ENCODE measurements at regions not wholly inside any gene's neighbourhood (a gene's known extent, or its start where the extent isn't known, plus 50 kb on each side); places are given as distances from the start of the nearest gene placed in this dataset.

GRCh38 chr11:98398508-98398907 is 622.2 kb upstream of the CNTN5 start:
- intact Hi-C loops (cut with micrococcal nuclease) (no loop called here), in situ Hi-C loops (cut with MboI; ENCODE audit: low sequenced_read_pairs) (no loop called here), dilution Hi-C loops (cut with HindIII; ENCODE audit: low sequenced_read_pairs, unreplicated experiment) (no loop called here)
- Histone ChIP-seq H2BK15ac (ENCODE audit: low read depth, low read length) (no peak overlapping the region), H3K9me1 (ENCODE audit: insufficient read depth, low read length) (no peaks in the 10 kb centered on the region), H4K8ac (ENCODE audit: low read depth in 2 of 2, low read length in 2 of 2) (no peak overlapping the region), H3K27ac (ENCODE audit: insufficient read depth, low read length) (no peak overlapping the region), H3K4me3 (ENCODE audit: insufficient read depth, low read depth, low read length) (no peak overlapping the region), H2AK5ac (ENCODE audit: low read depth, low read length) (no peak overlapping the region), H4K91ac (ENCODE audit: insufficient read depth, low read depth, low read length) (no peak overlapping the region), H2BK5ac (ENCODE audit: low read depth, low read length, poor library complexity, severe bottlenecking) (no peak overlapping the region), H3K9me3 (ENCODE audit: control insufficient read depth, insufficient read depth, low read length) (peaks cover 2% of the 10 kb centered on the region; the same call in 1 of the 2 replicates), H3K27me3 (ENCODE audit: control insufficient read depth, insufficient read depth, low read length) (no peaks in the 10 kb centered on the region), H2BK20ac (ENCODE audit: low read depth, low read length) (no peak overlapping the region), H2BK120ac (ENCODE audit: low read depth, low read length) (no peak overlapping the region), H3K4me2 (ENCODE audit: low read depth, low read length) (no peak overlapping the region), H4K5ac (ENCODE audit: low read depth, low read length) (no peak overlapping the region), H2AFZ (replicated peaks; ENCODE audit: low read length, poor library complexity) (no peak overlapping the region), H3K18ac (ENCODE audit: low read depth, low read length) (no peak overlapping the region), H3K79me1 (ENCODE audit: low read depth in 1 of 2, low read length in 2 of 2) (no peaks in the 10 kb centered on the region), H3K14ac (replicated peaks; ENCODE audit: low read depth, low read length) (no peak overlapping the region), H2AK9ac (replicated peaks; ENCODE audit: low read depth, low read length, poor library complexity) (no peak overlapping the region), H3K23ac (ENCODE audit: low read depth, low read length) (no peak overlapping the region), H3K36me3 (ENCODE audit: control insufficient read depth, insufficient read depth, low read length) (no peaks in the 10 kb centered on the region), H3K4me1 (ENCODE audit: control insufficient read depth, insufficient read depth, low read length) (no peaks in the 10 kb centered on the region), H3K4ac (ENCODE audit: low read depth, low read length) (no peak overlapping the region), H3K56ac (ENCODE audit: extremely low read depth, insufficient read depth, low read length) (no peak overlapping the region), H3K9ac (ENCODE audit: low read depth, low read length) (no peak overlapping the region), H4K20me1 (ENCODE audit: insufficient read depth, low read length) (no peaks in the 10 kb centered on the region)
- no peak for TF ChIP-seq POLR2A (IDR thresholded peaks at IDR 0.05; ENCODE audit: low read depth, low read length)
- TF ChIP-seq RCOR1 (IDR thresholded peaks at IDR 0.05; ENCODE audit: insufficient replicate concordance, low read length): no peak
- no peak for TF ChIP-seq RFX5 (IDR thresholded peaks at IDR 0.05; ENCODE audit: low read depth, low read length)
- TF ChIP-seq SMC3 (IDR thresholded peaks at IDR 0.05; ENCODE audit: low read depth, low read length): no peak
- CTCF ChIA-PET: no interaction called here
- POLR2A ChIA-PET (ENCODE audit: unreplicated experiment): no interaction called here
- ATAC-seq (ENCODE audit: low read depth) (no peak), DNase-seq (no peak)
- no TSS peak for BruUV-seq (replicated peaks)

Data from IMR-90 (cell line).